ENCODE measurements at regions not wholly inside any gene's neighbourhood (a gene's known extent, or its start where the extent isn't known, plus 50 kb on each side); places are given as distances from the start of the nearest gene placed in this dataset.

- H3K4me3 ChIP-seq = no peak overlapping the region
- H3K9me3 ChIP-seq = no peaks in the 10 kb centered on the region
- H3K27ac ChIP-seq = no peak overlapping the region
- H3K4me1 ChIP-seq = no peaks in the 10 kb centered on the region
- TF ChIP-seq CTCF (IDR thresholded peaks at IDR 0.05) = no peak
- H3K27me3 ChIP-seq (ENCODE audit: insufficient read depth in 3 of 3, low read length in 2 of 3) = no peaks in the 10 kb centered on the region
- DNase-seq = no peak
- WGBS, 3 donors = 95 to 99% (median 97%) methylated on average over 4 of the region's 4 CpGs
- no peak for ATAC-seq
- no peaks in the 10 kb centered on the region for H3K36me3 ChIP-seq (ENCODE audit: insufficient read depth in 1 of 2, low read depth in 1 of 2)
- intact Hi-C loops (cut with DNase I) = no loop called here
Measured at GRCh38 chr6:25058941-25059340, 123.2 kb upstream of the RIPOR2 start.

GRCh38 chr6:25060522-25060921 lies 124.8 kb upstream of the RIPOR2 start:
- Histone ChIP-seq H3K27ac (no peak overlapping the region), H3K9me3 (no peaks in the 10 kb centered on the region), H3K4me3 (no peak overlapping the region), H3K36me3 (ENCODE audit: insufficient read depth in 1 of 2, low read depth in 1 of 2) (no peaks in the 10 kb centered on the region), H3K4me1 (no peaks in the 10 kb centered on the region), H3K27me3 (ENCODE audit: insufficient read depth in 3 of 3, low read length in 2 of 3) (no peaks in the 10 kb centered on the region)
- intact Hi-C loops (cut with DNase I) = no loop called here
- no peak for ATAC-seq
- 92 to 96% (median 96%) methylated on average over 2 of the region's 2 CpGs for WGBS, 3 donors
- no peak for DNase-seq
- TF ChIP-seq CTCF (IDR thresholded peaks at IDR 0.05) = no peak

- TF ChIP-seq CTCF (IDR thresholded peaks at IDR 0.05) = no peak
- ATAC-seq = no peak
- peak in 1 of 2 donors; percentile 26 for DNase-seq
- Histone ChIP-seq H3K4me1 (no peaks in the 10 kb centered on the region), H3K4me3 (no peak overlapping the region), H3K9me3 (no peaks in the 10 kb centered on the region), H3K27me3 (ENCODE audit: insufficient read depth in 3 of 3, low read length in 2 of 3) (no peaks in the 10 kb centered on the region), H3K27ac (no peak overlapping the region), H3K36me3 (ENCODE audit: insufficient read depth in 1 of 2, low read depth in 1 of 2) (no peaks in the 10 kb centered on the region)
- intact Hi-C loops (cut with DNase I) = no loop called here
- WGBS, 3 donors = 37 to 47% (median 44%) methylated on average over 6 of the region's 6 CpGs
Measured at GRCh38 chr6:25061289-25061936, 125.7 kb upstream of the RIPOR2 start.

GRCh38 chr6:25062070-25062811 lies 126.5 kb upstream of the RIPOR2 start:
- ATAC-seq (no peak), DNase-seq (no peak)
- no peaks in the 10 kb centered on the region for H3K36me3 ChIP-seq (ENCODE audit: insufficient read depth in 1 of 2, low read depth in 1 of 2)
- H3K27ac ChIP-seq = no peak overlapping the region
- WGBS, 3 donors = 46 to 75% (median 58%) methylated on average over 7 of the region's 7 CpGs
- intact Hi-C loops (cut with DNase I) = no loop called here
- H3K27me3 ChIP-seq (ENCODE audit: insufficient read depth in 3 of 3, low read length in 2 of 3) = peaks cover 0 to under 1% (median 0%) of the 10 kb centered on the region in 3 donors
- H3K4me3 ChIP-seq = no peak overlapping the region
- no peak for TF ChIP-seq CTCF (IDR thresholded peaks at IDR 0.05)
- H3K9me3 ChIP-seq = no peaks in the 10 kb centered on the region
- H3K4me1 ChIP-seq = no peaks in the 10 kb centered on the region
